Bronchial epithelial cell (primary cell): ENCODE measurements at regions not wholly inside any gene's neighbourhood (a gene's known extent, or its start where the extent isn't known, plus 50 kb on each side); places are given as distances from the start of the nearest gene placed in this dataset.
A peak's percentile ranks its signal among the peaks of the same experiment; 100 is the strongest.

ENCODE experiments used
- DNase-seq: peaks from one replicate; pipeline ENCODE4 v3.0.0-alpha.2; 2010; ENCODE audit warnings: low read depth
- FAIRE-seq: peaks from 2 replicates; lab custom pipeline; 2011; peaks lifted over from hg19 to GRCh38; lab: Jason Lieb, UNC
- H3K27me3 ChIP-seq: 2 replicates; pipeline ENCODE4 v1.5.1; 2011; ENCODE audit warnings: low read length; ENCODE audit not compliant: control insufficient read depth, insufficient read depth
- H3K36me3 ChIP-seq: 2 replicates; pipeline ENCODE4 v1.5.1; 2011; ENCODE audit warnings: low read length; ENCODE audit not compliant: control insufficient read depth, insufficient read depth
- H3K4me3 ChIP-seq: 2 replicates; pipeline ENCODE4 v1.5.1; 2011; ENCODE audit warnings: mild to moderate bottlenecking, low read depth, low read length, control low read depth
- TF ChIP-seq, protein P1 (sequence below): IDR thresholded peaks from 2 replicates; pipeline ENCODE4 v1.5.1; 2011; ENCODE audit warnings: mild to moderate bottlenecking, moderate library complexity, low read length, control low read depth, inconsistent platforms; ENCODE audit not compliant: insufficient read depth, severe bottlenecking

DNA sequence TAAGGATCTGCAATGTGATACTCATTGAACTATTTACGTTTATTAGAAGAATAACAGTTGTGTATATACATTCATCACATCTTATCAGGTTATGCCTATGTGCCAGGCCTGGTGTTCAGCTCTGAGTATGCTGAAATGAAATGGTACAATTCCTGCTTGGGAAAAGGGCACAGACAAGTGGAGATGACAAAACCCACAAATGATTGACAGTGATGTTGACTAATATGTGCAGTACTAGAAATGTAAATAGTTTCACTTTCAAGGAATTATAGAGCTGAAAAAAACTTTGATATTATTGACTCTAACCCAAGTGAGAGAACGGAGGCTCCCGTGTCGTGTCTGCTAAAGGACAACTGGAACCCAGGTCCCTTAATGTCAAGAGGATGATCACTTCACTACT lies 386.8 kb upstream of the DACH1 start:
- Histone ChIP-seq H3K27me3 (no peaks in the 10 kb centered on the region), H3K36me3 (no peaks in the 10 kb centered on the region), H3K4me3 (no peak overlapping the region)
- FAIRE-seq: no peak
- DNase-seq: no peak
- TF ChIP-seq, protein P1, sequence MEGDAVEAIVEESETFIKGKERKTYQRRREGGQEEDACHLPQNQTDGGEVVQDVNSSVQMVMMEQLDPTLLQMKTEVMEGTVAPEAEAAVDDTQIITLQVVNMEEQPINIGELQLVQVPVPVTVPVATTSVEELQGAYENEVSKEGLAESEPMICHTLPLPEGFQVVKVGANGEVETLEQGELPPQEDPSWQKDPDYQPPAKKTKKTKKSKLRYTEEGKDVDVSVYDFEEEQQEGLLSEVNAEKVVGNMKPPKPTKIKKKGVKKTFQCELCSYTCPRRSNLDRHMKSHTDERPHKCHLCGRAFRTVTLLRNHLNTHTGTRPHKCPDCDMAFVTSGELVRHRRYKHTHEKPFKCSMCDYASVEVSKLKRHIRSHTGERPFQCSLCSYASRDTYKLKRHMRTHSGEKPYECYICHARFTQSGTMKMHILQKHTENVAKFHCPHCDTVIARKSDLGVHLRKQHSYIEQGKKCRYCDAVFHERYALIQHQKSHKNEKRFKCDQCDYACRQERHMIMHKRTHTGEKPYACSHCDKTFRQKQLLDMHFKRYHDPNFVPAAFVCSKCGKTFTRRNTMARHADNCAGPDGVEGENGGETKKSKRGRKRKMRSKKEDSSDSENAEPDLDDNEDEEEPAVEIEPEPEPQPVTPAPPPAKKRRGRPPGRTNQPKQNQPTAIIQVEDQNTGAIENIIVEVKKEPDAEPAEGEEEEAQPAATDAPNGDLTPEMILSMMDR: no peak

DNA sequence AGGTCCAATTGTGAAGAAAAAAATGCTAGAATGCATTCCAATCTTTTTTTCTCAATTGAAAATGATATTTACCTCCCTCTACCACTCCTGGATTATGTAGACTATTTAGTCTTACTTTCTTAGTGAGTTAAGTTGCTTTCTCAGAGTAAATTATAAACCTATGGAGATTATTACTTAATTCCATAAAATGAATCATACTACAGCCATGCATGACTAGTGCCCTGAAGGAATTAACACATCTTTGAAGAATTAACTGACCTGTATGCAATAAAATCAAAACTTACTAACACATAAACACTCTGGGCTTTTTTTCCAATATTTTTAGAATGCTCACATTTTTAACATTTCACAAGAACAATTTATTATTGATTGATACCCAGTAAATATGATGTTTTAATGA lies 379.4 kb upstream of the DACH1 start:
- DNase-seq (peak; percentile 77), FAIRE-seq (no peak)
- Histone ChIP-seq H3K4me3 (no peak overlapping the region), H3K36me3 (no peaks in the 10 kb centered on the region), H3K27me3 (no peaks in the 10 kb centered on the region)
- TF ChIP-seq, protein P1: no peak

DNA sequence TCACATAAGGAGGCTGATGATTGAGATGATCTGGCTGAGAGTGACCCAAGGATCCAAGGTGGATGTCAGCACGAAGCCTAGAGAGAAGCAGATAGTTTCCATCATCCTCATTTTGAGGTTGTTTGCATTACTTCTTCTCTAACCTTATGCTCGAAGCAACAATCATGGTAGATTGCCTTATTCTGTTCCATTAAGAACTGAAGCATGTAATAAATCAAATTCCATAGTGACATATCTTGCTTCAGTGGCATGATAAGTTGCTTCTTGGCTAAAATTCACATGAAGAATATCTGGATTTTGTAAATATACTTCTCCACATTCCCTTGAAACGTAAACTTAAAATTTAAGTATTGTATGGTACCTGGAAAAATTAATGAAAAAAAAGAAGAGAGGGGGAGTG lies 377.8 kb upstream of the DACH1 start:
- no peak overlapping the region for H3K4me3 ChIP-seq
- DNase-seq (no peak), FAIRE-seq (no peak)
- TF ChIP-seq, protein P1: no peak
- no peaks in the 10 kb centered on the region for H3K36me3 ChIP-seq
- H3K27me3 ChIP-seq: no peaks in the 10 kb centered on the region

DNA sequence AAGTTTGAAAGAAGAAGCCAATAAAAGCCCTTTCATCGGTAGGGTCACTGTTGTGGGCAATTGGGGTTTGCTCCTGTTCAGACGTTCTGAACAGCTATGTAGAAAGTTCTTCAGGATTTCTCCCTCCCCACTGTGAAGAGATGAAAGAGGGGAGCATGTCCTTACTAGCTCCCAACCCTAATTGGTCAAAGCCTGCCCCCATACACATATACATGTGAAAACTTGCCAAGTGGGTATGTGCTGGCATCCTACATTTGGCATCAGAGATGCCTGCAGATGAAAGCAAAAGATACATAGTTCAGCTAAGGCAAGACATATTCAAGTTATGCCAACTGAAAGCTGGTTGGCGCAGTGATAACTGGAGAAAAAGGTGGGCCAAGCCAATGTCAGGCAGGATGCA lies 363.1 kb upstream of the DACH1 start:
- Histone ChIP-seq H3K36me3 (no peaks in the 10 kb centered on the region), H3K4me3 (no peak overlapping the region), H3K27me3 (no peaks in the 10 kb centered on the region)
- no peak for FAIRE-seq
- DNase-seq: peak; percentile 65
- TF ChIP-seq, protein P1: no peak

DNA sequence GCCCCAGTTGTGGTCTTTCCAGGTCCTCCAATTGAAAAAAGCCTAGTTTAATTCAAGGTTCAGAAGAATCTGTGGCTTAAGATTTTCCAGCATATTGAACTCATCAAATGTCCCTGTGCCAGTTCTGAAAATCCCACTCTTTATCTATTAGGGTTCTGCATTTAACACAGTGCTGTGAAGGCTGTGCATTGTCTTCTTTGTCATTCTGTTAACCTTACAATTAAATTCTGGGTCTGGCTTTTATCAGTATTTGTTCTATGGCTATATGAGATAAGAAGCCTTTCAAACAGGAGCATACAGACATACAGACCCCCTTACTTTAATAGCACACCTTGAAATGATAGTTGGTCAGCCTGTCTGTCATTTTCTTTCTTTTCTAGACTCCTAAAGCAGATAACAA lies 362.1 kb upstream of the DACH1 start:
- no peak overlapping the region for H3K4me3 ChIP-seq
- DNase-seq (no peak), FAIRE-seq (no peak)
- H3K36me3 ChIP-seq: no peaks in the 10 kb centered on the region
- TF ChIP-seq, protein P1: no peak
- no peaks in the 10 kb centered on the region for H3K27me3 ChIP-seq

DNA sequence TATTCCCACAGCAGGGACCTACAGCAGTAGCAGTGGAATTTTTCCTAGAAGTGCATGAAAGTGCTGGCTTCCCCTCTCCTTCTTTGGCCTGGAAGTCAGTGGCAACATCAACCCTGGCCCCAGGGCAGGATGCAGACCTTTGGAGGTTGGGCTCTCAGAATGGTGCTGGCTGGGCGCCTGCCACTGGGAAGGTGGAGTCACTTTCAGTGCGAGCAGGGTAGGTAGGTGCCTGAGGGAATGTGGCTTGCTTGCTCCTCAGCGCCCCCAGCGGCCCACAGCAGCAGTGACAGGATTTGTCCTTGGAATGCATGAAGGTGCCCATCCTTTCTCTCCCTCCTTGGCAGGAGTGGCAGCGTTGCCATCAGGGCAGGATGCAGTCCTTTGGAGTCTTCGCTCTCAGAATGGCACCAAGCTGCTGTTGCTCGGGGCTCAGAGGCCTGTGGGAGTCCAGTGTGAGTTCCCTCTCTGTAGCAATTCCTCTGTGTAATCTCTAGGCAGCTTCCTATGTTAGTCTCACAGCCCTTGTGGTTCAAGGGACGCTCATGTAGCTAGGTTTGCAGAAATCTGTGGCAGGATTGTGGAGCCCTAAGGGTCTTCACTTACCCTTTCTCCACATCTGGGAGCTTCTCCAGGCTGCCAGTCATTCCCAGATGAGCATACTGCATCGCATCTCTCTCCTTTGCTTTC lies 354.4 kb upstream of the DACH1 start:
- FAIRE-seq: no peak

More for the DNA sequence above, 354.4 kb upstream of the DACH1 start:
- Histone ChIP-seq H3K4me3 (no peak overlapping the region), H3K36me3 (no peaks in the 10 kb centered on the region), H3K27me3 (no peaks in the 10 kb centered on the region)
- DNase-seq: peak; percentile 42
- TF ChIP-seq, protein P1: peak; percentile 90
